Chondrocyte (in vitro differentiated cells): ENCODE measurements at regions not wholly inside any gene's neighbourhood (a gene's known extent, or its start where the extent isn't known, plus 50 kb on each side); places are given as distances from the start of the nearest gene placed in this dataset.

Experiments
- DNase-seq: peaks from one replicate; pipeline ENCODE4 v3.0.0; 2021; ENCODE audit warnings: mixed read lengths, low spot score
- H3K27ac Mint-ChIP-seq: one replicate; pipeline ENCODE4 v1.8.0; 2021; ENCODE audit warnings: mild to moderate bottlenecking, moderate library complexity, mixed read lengths; ENCODE audit not compliant: unreplicated experiment
- H3K27me3 Mint-ChIP-seq: 2 replicates; pipeline ENCODE4 v1.8.0; 2021; ENCODE audit warnings: low read depth, mixed read lengths
- H3K36me3 Mint-ChIP-seq: 2 replicates; pipeline ENCODE4 v1.8.0; 2021; ENCODE audit warnings: low read depth, mixed read lengths
- H3K4me1 Mint-ChIP-seq: 2 replicates; pipeline ENCODE4 v1.8.0; 2021; ENCODE audit warnings: low read depth, mild to moderate bottlenecking, mixed read lengths
- H3K4me3 Mint-ChIP-seq: one replicate; pipeline ENCODE4 v1.8.0; 2021; ENCODE audit warnings: mild to moderate bottlenecking, moderate library complexity, mixed read lengths; ENCODE audit not compliant: unreplicated experiment
- H3K9me3 Mint-ChIP-seq: 2 replicates; pipeline ENCODE4 v1.8.0; 2021; ENCODE audit warnings: low read depth, mixed read lengths
- TF ChIP-seq, protein P1 (sequence below): fragments of 200-600 bp; sonication (generic); IDR thresholded peaks from 2 replicates; pipeline ENCODE4 v1.5.0; 2021; ENCODE audit warnings: antibody characterized with exemption, mild to moderate bottlenecking, moderate library complexity

DNA sequence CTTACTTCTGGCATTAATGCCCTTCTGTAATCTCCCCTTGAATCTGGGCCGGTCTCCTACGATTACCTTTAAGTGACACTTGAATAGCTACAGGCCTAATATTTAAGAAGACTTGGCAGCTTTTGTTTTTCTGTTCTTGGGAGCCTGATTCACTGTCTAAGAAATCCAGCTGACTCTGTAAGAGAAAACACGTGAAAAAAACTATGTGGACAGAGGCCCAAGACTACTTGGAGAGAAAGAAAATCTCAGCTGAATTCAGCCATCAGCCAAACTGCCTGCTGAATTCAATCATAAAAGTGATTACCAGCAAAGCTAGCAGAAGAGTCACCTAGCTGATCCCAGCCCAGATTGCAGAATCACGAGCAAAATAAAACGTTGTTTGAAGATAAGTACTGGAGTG is 521.2 kb downstream of the MID1IP1 start:
- TF ChIP-seq, protein P1, sequence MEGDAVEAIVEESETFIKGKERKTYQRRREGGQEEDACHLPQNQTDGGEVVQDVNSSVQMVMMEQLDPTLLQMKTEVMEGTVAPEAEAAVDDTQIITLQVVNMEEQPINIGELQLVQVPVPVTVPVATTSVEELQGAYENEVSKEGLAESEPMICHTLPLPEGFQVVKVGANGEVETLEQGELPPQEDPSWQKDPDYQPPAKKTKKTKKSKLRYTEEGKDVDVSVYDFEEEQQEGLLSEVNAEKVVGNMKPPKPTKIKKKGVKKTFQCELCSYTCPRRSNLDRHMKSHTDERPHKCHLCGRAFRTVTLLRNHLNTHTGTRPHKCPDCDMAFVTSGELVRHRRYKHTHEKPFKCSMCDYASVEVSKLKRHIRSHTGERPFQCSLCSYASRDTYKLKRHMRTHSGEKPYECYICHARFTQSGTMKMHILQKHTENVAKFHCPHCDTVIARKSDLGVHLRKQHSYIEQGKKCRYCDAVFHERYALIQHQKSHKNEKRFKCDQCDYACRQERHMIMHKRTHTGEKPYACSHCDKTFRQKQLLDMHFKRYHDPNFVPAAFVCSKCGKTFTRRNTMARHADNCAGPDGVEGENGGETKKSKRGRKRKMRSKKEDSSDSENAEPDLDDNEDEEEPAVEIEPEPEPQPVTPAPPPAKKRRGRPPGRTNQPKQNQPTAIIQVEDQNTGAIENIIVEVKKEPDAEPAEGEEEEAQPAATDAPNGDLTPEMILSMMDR = no peak
- Mint-ChIP-seq H3K4me3 (no peak overlapping the region), H3K27ac (no peak overlapping the region), H3K36me3 (no peaks in the 10 kb centered on the region), H3K9me3 (peaks cover 18% of the 10 kb centered on the region), H3K4me1 (no peaks in the 10 kb centered on the region), H3K27me3 (no peaks in the 10 kb centered on the region)
- DNase-seq = no peak

DNA sequence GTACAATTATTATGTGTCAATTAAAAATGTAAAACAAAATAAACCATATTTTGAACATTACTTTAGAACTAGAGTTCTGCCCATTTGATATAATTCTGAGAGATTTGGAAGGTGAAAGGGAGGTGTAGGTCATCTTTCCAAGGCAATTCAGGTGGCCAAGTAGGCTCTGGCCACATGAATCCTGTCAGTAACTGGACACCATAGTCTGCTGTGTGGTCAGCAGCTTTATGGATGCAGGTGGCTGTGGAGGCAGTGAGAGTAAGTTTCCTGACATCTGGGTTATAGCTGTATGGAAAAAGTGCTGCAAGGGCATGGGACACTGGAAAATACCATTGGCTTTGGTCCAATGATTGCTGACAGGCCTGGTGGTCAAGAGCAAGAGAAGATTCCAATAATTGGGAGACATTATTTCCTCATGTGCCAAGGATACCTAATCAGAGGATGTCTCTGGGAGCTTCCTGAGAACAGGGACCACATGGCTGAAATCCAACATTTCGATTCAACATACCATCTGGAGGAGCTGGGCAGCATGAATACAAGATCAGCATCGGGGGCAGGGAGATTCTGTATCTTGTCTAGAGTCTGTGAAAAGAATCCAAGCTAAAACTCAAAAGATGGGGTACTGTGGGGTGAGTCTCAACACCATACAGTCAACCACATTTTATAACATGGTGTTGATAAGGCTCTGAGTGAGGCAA is 523.1 kb downstream of the MID1IP1 start:
- TF ChIP-seq, protein P1 = no peak
- no peak overlapping the region for H3K27ac Mint-ChIP-seq
- no peaks in the 10 kb centered on the region for H3K36me3 Mint-ChIP-seq
- H3K9me3 Mint-ChIP-seq = peaks cover 18% of the 10 kb centered on the region
- H3K27me3 Mint-ChIP-seq = peaks cover 5% of the 10 kb centered on the region
- no peak overlapping the region for H3K4me3 Mint-ChIP-seq
- no peak for DNase-seq
- H3K4me1 Mint-ChIP-seq = no peaks in the 10 kb centered on the region

DNA sequence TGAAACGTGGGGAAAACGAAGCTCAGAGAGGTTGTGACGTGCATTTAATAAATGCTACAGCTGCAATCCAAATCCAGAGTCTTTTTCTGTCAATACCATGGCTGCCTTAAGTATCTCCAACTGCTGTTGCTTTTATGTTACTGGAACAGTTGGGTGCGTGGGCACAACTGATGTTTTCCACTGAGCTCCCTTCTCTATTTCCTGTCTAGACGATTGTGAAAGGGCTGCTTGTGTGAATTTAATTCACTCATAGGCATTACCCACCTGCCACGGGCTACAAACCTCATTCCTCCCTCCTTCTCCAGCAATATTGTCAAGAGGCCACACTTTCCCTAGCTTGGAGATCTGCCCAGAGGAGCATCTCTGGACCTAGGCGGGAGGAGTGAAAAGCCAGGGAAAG is 526.0 kb downstream of the MID1IP1 start:
- Mint-ChIP-seq H3K4me1 (no peaks in the 10 kb centered on the region), H3K9me3 (peaks cover 15% of the 10 kb centered on the region), H3K27ac (no peak overlapping the region), H3K27me3 (peaks cover 15% of the 10 kb centered on the region), H3K36me3 (no peaks in the 10 kb centered on the region), H3K4me3 (no peak overlapping the region)
- TF ChIP-seq, protein P1 = no peak
- no peak for DNase-seq

DNA sequence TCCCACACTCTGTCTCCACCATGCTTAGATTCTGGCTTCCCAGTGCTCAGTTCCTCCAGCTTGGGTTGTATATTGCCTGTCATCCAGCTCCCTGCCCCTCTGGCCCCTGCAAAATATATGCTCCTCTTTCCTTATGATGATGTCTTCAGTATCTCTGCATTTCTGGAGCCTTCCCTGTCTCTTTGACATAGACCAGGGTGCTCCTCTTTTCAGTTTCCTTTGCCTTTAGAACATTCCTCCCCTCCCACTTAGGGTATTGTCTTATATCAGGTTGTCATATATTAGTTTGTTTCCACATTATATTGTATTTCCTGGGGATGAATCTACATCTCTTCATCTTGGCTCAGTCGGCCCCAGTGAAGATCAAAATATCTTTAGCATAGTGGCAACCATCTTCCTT is 526.4 kb downstream of the MID1IP1 start:
- H3K4me3 Mint-ChIP-seq = no peak overlapping the region
- H3K36me3 Mint-ChIP-seq = no peaks in the 10 kb centered on the region
- DNase-seq = no peak
- peaks cover 15% of the 10 kb centered on the region for H3K27me3 Mint-ChIP-seq
- H3K27ac Mint-ChIP-seq = no peak overlapping the region
- TF ChIP-seq, protein P1 = no peak
- H3K9me3 Mint-ChIP-seq = peaks cover 13% of the 10 kb centered on the region
- H3K4me1 Mint-ChIP-seq = no peaks in the 10 kb centered on the region

DNA sequence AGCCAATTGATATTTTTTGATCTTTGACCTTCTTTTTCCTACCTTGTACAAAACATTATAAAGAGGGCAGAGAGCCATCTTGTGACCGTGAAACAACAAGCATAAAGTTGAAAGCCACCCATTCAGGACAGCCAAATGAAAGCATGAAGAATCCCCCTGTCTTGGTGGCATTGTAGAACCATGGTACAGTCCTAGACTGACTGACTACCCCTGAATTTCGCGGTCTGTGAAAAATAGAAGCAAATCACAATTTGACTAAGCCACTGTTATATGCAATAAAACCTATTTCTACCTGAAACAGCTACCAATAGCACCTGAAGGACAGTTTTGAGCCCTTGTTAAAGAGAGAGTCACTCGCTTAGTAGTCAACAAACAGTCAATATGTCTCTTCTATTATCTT is 527.4 kb downstream of the MID1IP1 start:
- H3K9me3 Mint-ChIP-seq = peaks cover 15% of the 10 kb centered on the region
- no peak overlapping the region for H3K4me3 Mint-ChIP-seq
- no peaks in the 10 kb centered on the region for H3K36me3 Mint-ChIP-seq
- H3K27ac Mint-ChIP-seq = no peak overlapping the region
- TF ChIP-seq, protein P1 = no peak
- H3K27me3 Mint-ChIP-seq = peaks cover 15% of the 10 kb centered on the region
- no peaks in the 10 kb centered on the region for H3K4me1 Mint-ChIP-seq
- DNase-seq = no peak
